GM21737 (cell line): ENCODE measurements at regions not wholly inside any gene's neighbourhood (a gene's known extent, or its start where the extent isn't known, plus 50 kb on each side); places are given as distances from the start of the nearest gene placed in this dataset.
A peak's percentile ranks its signal among the peaks of the same experiment; 100 is the strongest.

Experiments used
- ATAC-seq: cut with Tn5 transposase; IDR thresholded peaks from one replicate; pipeline ENCODE4 v1.9.1; 2021; ENCODE audit warnings: mild to moderate bottlenecking, moderate library complexity; ENCODE audit not compliant: unreplicated experiment

GRCh38 chr11:19565639-19566038, 147.0 kb upstream of the NAV2 start:
- ATAC-seq: no peak

DNA sequence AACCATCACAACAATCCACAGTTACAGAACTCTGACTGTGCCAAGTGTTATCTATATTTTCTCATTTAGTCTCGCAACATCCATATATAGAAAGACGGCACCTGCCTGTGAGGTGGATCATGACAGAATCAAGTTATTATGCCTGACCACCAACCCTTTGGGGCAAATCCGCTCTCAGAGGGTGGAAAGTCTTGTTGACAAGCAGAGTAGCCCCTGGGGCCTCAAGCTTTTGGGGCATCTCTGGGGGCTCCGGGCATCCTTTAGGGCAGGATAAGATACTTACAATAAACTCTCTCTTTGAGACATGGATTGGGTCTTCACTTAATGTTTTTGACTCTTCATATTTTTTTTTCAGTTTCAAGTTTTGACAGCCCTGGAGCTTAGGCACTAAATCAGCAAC, 150.5 kb upstream of the NAV2 start:
- no peak for ATAC-seq

DNA sequence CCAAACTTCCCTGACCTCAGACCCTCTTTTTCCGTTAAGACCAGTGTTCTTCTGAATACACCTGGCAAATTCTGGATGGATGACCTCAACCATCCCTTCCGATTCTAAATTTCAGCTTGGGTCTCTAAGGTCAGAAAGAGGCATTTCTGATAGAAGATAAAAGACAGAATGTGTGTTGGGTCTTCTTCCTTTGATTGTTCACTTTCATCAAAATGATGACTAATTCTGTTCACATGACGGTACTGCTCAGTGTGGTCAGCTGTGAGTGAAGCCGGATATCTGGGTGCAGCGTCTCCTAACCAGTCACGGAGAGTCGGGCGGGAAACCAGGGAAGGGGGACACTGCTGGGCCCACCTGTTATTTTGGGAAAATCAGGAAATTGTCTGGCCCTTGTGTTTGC, 151.6 kb upstream of the NAV2 start:
- no peak for ATAC-seq

DNA sequence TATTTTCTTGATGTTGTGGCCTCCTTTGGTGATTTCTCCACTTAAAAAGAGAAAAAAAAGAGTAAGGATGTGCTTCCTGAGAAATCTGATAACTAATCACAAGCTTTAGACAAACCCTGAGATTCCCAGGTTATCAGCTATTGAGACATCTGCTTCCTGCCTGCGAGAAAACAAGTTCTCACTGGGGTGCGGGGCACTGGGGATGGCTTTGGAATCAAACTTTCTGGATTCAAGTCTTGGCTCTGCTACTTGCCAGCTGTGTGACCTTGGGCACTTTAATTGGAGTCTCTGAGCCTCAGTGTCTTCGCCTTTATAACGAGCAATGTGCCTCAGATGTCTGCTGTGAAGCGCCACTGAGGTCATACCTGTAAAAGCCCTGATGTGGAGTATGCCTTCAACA, 152.5 kb upstream of the NAV2 start:
- no peak for ATAC-seq

DNA sequence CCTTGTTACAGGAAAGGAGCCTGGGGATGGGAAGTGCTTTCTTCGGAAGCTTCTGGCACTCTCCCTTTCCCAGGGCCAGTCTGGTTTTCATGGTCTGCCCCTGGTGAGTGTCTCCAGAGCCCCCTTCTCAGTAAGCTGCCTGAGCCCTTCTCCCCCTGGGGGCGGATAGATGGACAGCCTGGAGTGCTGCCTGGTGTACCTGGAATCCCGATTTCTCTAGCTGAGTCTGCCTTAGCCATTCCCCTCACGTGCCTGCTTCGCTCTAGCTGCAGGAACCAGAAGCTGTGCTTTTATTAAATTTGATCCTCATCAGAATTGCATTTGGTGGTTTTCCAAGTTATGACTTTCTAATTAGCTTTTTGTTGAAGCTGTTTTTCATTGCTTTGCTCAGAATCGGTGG, 152.9 kb upstream of the NAV2 start:
- ATAC-seq: no peak

GRCh38 chr11:19558189-19558986, 154.2 kb upstream of the NAV2 start:
- no peak for ATAC-seq

GRCh38 chr11:19557720-19558140, 154.9 kb upstream of the NAV2 start:
- ATAC-seq: no peak

DNA sequence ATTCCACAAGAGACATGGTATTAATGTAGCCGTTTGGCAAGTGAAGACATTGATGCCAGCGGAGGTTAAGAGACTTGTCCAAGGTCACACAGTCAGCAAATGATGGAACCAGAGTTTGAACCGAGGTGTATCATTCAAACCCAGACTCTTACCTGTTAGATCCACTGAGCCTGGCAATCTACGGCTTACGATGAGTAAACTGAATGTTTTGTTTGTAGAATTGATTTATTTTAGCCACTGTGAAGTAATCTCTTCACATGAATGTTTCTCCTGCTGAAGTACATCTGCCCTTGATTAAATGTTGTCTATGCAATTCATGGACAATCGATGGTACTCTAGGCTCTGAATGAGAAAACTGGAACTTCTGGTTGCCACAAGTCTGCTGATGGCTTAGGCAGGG, 155.5 kb upstream of the NAV2 start:
- ATAC-seq: no peak

GRCh38 chr11:19555266-19555665, 157.4 kb upstream of the NAV2 start:
- no peak for ATAC-seq

GRCh38 chr11:19553683-19554333, 158.8 kb upstream of the NAV2 start:
- ATAC-seq: peak; percentile 61

- ATAC-seq: no peak
Measured at GRCh38 chr11:19552656-19553260, 159.9 kb upstream of the NAV2 start.

DNA sequence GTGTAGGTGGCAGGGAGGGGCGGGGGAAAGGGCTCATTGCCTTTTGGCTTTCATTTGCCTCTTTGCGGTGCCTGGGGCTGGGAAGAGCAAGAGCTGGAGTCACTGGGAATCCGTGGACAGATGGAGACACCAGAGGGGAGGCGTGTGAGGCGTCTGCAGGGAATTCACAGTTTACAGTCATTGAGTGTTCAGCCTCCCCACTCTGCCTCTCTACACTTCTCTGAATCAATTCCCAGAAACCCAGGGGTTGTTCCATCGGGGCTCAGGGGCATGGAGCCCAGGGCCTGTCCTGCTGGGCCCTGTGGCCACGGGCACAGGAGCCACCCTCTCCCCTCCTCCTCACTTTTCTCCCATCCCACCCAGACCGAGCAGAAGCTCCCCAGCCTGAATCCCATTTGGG, 160.5 kb upstream of the NAV2 start:
- no peak for ATAC-seq

DNA sequence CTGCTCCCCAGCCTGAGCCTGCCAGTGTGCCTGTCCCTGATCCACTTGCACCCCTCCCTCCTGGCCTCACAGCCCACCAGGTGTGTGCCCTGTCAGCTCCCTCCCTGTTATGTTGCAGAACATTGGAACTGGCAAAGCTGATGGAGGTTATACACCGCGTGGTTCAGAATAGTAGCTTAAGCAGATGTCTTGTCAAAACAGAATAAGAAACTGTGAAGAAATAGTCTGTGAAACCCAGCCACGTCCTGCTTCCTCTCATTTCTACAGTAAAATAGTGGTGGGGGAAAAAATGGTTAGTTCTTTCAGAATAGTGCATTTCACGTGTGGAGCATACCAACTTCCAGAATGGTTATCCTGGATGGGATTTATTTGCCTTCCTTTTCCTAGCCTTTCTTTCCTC, 161.2 kb upstream of the NAV2 start:
- no peak for ATAC-seq

- no peak for ATAC-seq
Measured at GRCh38 chr11:19547044-19547443, 165.6 kb upstream of the NAV2 start.

DNA sequence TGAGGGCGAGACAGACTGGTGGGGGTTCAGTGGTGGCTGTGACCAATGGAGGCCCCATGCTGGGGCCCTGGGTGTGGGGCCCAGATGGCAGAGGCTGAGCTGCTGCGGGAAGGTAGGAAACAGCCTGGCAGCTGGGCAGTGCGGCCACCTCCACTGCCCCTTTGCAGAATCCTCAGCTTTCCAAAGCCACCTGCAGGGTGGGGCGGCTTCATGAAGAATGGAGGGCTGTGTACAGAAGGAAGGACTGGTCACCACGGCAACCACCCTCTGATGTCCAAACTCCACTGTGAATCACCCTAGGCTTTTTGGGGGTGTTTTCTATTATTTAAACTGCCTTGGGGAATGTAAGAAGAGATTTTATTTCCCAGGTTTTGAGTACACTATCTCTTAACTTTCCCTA, 166.3 kb upstream of the NAV2 start:
- ATAC-seq: no peak

DNA sequence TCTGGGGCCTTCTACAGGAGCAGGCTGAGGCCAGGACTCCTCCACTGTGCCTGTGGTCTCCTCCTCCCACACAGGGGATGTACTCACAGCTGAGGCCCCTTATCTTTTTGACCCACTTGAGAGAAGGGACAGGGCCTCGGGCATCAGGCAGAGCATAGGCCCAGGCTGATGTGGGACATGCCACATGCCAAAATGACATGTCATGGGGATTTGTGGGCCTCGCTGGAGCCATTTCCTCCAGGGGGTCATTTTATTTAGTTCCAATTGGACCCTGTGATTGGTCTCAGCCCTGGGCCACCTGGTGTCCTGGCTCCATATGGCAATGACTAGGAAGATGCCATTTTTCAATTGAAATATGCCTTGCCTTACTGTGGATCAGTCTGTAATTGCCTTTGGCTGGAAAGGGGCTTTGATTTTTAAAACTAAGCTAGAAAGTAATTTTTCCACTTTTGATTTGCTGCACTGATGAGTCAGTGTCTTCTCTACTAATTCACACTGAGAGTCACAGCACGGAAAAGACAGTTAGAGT, 171.1 kb upstream of the NAV2 start:
- no peak for ATAC-seq

- no peak for ATAC-seq
Measured at GRCh38 chr11:19539861-19540260, 172.8 kb upstream of the NAV2 start.

- no peak for ATAC-seq
Measured at GRCh38 chr11:19537803-19538453, 174.7 kb upstream of the NAV2 start.

GRCh38 chr11:19536131-19536530, 176.5 kb upstream of the NAV2 start:
- no peak for ATAC-seq

- no peak for ATAC-seq
Measured at GRCh38 chr11:19530505-19530904, 182.1 kb upstream of the NAV2 start.

- no peak for ATAC-seq
Measured at GRCh38 chr11:19526119-19526518, 186.5 kb upstream of the NAV2 start.
